PC-3 (cell line): ENCODE measurements at regions not wholly inside any gene's neighbourhood (a gene's known extent, or its start where the extent isn't known, plus 50 kb on each side); places are given as distances from the start of the nearest gene placed in this dataset.

Experiments used
- ATAC-seq: fragments of 200-7000 bp; cut with Tn5 transposase; 2 replicates; pipeline ENCODE4 v1.9.1; 2020; ENCODE audit warnings: mild to moderate bottlenecking, moderate library complexity
- BruUV-seq: library from RNA; stranded (reverse); fragments of 400-500 nt; replicated peaks from 2 replicates; lab custom pipeline; 2021; lab: Mats Ljungman, UMichigan
- CTCF ChIA-PET: fragments of 300-600 bp; sonication (Branson Sonifier 250); formaldehyde crosslinking; loops from one replicate; lab custom pipeline; 2022; ENCODE audit warnings: antibody characterized with exemption; lab: Charles Lee
- POLR2A ChIA-PET: fragments of 300-600 bp; sonication (Branson Sonifier 250); formaldehyde crosslinking; loops from one replicate; lab custom pipeline; 2022; ENCODE audit warnings: antibody characterized with exemption; ENCODE audit not compliant: unreplicated experiment; lab: Charles Lee
- DNase-seq: peaks from one replicate; pipeline ENCODE4 v3.0.0-alpha.2; 2015
- H2AFZ ChIP-seq: fragments of 300-600 bp; sonication (generic); 2 replicates; pipeline ENCODE4 v1.6.0; 2016; ENCODE audit warnings: antibody characterized with exemption, low read length
- H3F3A ChIP-seq: fragments of 300-600 bp; sonication (generic); one replicate; pipeline ENCODE4 v1.6.0; 2017; ENCODE audit warnings: antibody characterized with exemption, low read length, control low read depth, mild to moderate bottlenecking; ENCODE audit not compliant: unreplicated experiment
- H3K27ac ChIP-seq: fragments of 300-600 bp; sonication (generic); 2 replicates; pipeline ENCODE4 v1.5.1; 2016; ENCODE audit warnings: mild to moderate bottlenecking, low read length
- H3K27me3 ChIP-seq: fragments of 300-600 bp; sonication (generic); 2 replicates; pipeline ENCODE4 v1.6.1; 2016; ENCODE audit warnings: low read length, mixed read lengths
- H3K36me3 ChIP-seq: fragments of 300-600 bp; sonication (generic); 2 replicates; pipeline ENCODE4 v1.6.1; 2016; ENCODE audit warnings: low read depth, mixed run types, low read length, mixed read lengths
- H3K4me1 ChIP-seq: fragments of 300-600 bp; sonication (generic); 2 replicates; pipeline ENCODE4 v1.5.1; 2016; ENCODE audit warnings: low read length; ENCODE audit not compliant: insufficient read depth
- H3K4me2 ChIP-seq: fragments of 300-600 bp; sonication (generic); 2 replicates; pipeline ENCODE4 v1.6.0; 2016; ENCODE audit warnings: low read length
- H3K4me3 ChIP-seq: fragments of 300-600 bp; sonication (generic); 2 replicates; pipeline ENCODE4 v1.5.1; 2016; ENCODE audit warnings: mild to moderate bottlenecking, low read length, mixed read lengths
- H3K79me2 ChIP-seq: fragments of 300-600 bp; sonication (generic); 2 replicates; pipeline ENCODE4 v1.6.1; 2017; ENCODE audit warnings: low read length, mixed read lengths
- H3K9ac ChIP-seq: fragments of 300-600 bp; sonication (generic); 2 replicates; pipeline ENCODE4 v1.6.0; 2016; ENCODE audit warnings: mild to moderate bottlenecking, low read length
- H3K9me2 ChIP-seq: fragments of 300-600 bp; sonication (generic); replicated peaks from 2 replicates; pipeline ENCODE4 v1.6.1; 2016; ENCODE audit warnings: mixed run types, low read length, mixed read lengths
- H3K9me3 ChIP-seq: fragments of 300-600 bp; sonication (generic); 2 replicates; pipeline ENCODE4 v1.6.1; 2016; ENCODE audit warnings: low read length, mixed read lengths
- H4K20me1 ChIP-seq: fragments of 300-600 bp; sonication (generic); 2 replicates; pipeline ENCODE4 v1.6.1; 2016; ENCODE audit warnings: low read length, mixed read lengths
- EZH2 ChIP-seq: fragments of 300-600 bp; sonication (generic); IDR thresholded peaks from one replicate; pipeline ENCODE4 v1.6.1; 2017; ENCODE audit warnings: antibody characterized with exemption, mild to moderate bottlenecking, low read length; ENCODE audit not compliant: unreplicated experiment
- EZH2phosphoT487 ChIP-seq: fragments of 300-600 bp; sonication (generic); IDR thresholded peaks from 2 replicates; pipeline ENCODE4 v1.6.1; 2018; ENCODE audit warnings: mild to moderate bottlenecking, antibody characterized with exemption, low read length, borderline replicate concordance
- intact Hi-C: fragments of 100-400 bp; cut with micrococcal nuclease; formaldehyde crosslinking; loops from 2 replicates; pipeline ENCODE4 v1.9.0; 2023
- TF ChIP-seq, protein P1 (sequence below): fragments of 300-600 bp; sonication (generic); conservative IDR thresholded peaks from 2 replicates; pipeline ENCODE4 v1.5.1; 2017; ENCODE audit warnings: antibody characterized with exemption, low read depth, mild to moderate bottlenecking, low read length

DNA sequence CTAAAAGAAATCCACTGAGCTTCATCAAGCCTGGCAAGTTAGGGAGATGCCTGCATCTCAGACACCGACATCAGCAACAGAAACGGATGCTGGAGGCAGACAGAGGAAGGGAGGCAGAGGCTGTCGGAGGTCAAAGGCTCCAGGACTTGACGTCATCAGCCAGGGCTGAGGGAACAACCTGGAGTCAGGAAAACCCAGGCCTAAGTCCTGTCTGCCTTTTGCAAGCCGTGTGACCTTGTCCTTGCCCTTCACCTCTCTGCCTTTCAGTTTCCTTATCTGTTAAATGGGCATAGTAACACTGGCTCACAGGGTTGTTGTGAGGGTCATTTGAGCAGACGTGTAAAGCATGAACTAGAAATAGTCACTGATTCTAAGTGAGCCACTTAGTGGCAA is 194.2 kb downstream of the BCL11B start:
- Histone ChIP-seq H3K27ac (no peak overlapping the region), H3K79me2 (no peaks in the 10 kb centered on the region), H3K9me3 (no peaks in the 10 kb centered on the region), H3F3A (no peaks in the 10 kb centered on the region), H4K20me1 (no peaks in the 10 kb centered on the region), H3K9me2 (no peaks in the 10 kb centered on the region), H3K36me3 (no peaks in the 10 kb centered on the region), H3K9ac (no peak overlapping the region), H3K27me3 (peaks cover 25% of the 10 kb centered on the region), H3K4me2 (no peak overlapping the region), H2AFZ (no peak overlapping the region), H3K4me1 (no peaks in the 10 kb centered on the region), H3K4me3 (no peak overlapping the region)
- CTCF ChIA-PET, result no interaction called here
- intact Hi-C loops, result no loop called here
- DNase-seq (no peak), ATAC-seq (no peak)
- BruUV-seq, result no TSS peak
- POLR2A ChIA-PET, result no interaction called here
- TF ChIP-seq, protein P1, sequence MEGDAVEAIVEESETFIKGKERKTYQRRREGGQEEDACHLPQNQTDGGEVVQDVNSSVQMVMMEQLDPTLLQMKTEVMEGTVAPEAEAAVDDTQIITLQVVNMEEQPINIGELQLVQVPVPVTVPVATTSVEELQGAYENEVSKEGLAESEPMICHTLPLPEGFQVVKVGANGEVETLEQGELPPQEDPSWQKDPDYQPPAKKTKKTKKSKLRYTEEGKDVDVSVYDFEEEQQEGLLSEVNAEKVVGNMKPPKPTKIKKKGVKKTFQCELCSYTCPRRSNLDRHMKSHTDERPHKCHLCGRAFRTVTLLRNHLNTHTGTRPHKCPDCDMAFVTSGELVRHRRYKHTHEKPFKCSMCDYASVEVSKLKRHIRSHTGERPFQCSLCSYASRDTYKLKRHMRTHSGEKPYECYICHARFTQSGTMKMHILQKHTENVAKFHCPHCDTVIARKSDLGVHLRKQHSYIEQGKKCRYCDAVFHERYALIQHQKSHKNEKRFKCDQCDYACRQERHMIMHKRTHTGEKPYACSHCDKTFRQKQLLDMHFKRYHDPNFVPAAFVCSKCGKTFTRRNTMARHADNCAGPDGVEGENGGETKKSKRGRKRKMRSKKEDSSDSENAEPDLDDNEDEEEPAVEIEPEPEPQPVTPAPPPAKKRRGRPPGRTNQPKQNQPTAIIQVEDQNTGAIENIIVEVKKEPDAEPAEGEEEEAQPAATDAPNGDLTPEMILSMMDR, result no peak
- TF ChIP-seq EZH2, result no peak
- no peak for TF ChIP-seq EZH2phosphoT487

DNA sequence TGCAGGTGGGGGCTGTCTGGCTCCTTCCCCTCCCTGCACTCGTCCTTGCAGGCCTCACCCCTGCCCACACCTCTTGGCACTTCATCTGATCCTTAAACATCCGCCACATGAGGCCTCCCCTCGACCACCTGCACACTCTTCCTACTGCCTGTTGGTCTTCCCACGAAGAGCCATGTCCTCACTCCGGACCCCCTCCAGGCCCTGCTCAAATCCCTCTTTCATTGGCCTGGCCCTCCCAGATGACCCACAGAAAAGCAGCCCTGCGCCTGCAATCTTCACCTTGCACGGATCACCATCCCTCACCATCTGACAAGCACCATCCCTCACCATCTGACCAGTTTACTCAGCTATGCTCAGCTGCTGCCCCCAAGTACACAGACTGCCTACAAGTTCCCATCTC is 193.6 kb downstream of the BCL11B start:
- TF ChIP-seq, protein P1, result no peak
- no peak for TF ChIP-seq EZH2
- TF ChIP-seq EZH2phosphoT487, result no peak
- no peaks in the 10 kb centered on the region for H4K20me1 ChIP-seq
- intact Hi-C loops, result no loop called here
- H3K4me1 ChIP-seq, result no peaks in the 10 kb centered on the region
- peaks cover 25% of the 10 kb centered on the region for H3K27me3 ChIP-seq
- no peak overlapping the region for H3K9ac ChIP-seq
- no peaks in the 10 kb centered on the region for H3K9me3 ChIP-seq
- no peaks in the 10 kb centered on the region for H3F3A ChIP-seq
- no peaks in the 10 kb centered on the region for H3K9me2 ChIP-seq
- no TSS peak for BruUV-seq
- ATAC-seq (no peak), DNase-seq (no peak)
- no peak overlapping the region for H2AFZ ChIP-seq
- H3K27ac ChIP-seq, result no peak overlapping the region
- no peak overlapping the region for H3K4me2 ChIP-seq
- H3K36me3 ChIP-seq, result no peaks in the 10 kb centered on the region
- H3K4me3 ChIP-seq, result no peak overlapping the region
- ChIA-PET POLR2A (no interaction called here), CTCF (no interaction called here)
- H3K79me2 ChIP-seq, result no peaks in the 10 kb centered on the region

DNA sequence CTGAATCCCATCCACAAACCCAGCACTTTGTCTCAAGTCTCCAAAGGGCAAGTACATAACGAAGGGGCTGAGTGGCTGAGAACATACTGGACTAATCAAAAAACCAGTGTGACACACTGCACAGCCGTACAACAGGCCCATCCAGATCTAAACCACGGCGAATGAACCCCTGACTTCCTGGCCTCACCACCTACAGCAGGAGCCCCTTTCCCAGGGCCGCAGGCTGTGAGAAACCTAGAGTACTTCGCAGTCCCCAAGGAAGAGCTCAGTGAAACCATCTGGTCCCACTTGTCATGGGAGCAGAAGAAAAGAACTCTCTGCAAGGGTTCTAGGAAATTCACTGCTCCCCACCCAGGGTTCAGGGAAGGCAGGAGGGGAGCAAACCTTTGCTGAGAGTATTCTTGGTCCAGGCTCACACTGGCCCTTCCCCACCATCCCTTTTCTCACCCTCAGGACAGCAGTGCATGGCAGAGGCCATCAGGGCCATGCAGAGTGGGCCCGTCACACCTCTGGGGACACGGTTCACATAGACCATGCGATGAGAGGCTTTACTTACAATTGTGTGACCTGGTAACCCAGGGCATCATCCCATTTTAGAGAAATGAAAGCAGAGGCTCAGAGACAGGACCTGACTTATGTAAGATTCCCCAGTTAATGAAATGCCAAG is 192.8 kb downstream of the BCL11B start:
- ChIA-PET CTCF (no interaction called here), POLR2A (no interaction called here)
- Histone ChIP-seq H3K9me2 (no peaks in the 10 kb centered on the region), H3K9me3 (no peaks in the 10 kb centered on the region), H3F3A (no peaks in the 10 kb centered on the region), H3K27ac (no peak overlapping the region), H2AFZ (no peak overlapping the region), H3K79me2 (no peaks in the 10 kb centered on the region), H4K20me1 (no peaks in the 10 kb centered on the region), H3K4me1 (no peaks in the 10 kb centered on the region), H3K4me3 (no peak overlapping the region), H3K36me3 (no peaks in the 10 kb centered on the region), H3K27me3 (peaks cover 25% of the 10 kb centered on the region), H3K4me2 (no peak overlapping the region), H3K9ac (no peak overlapping the region)
- ATAC-seq (no peak), DNase-seq (no peak)
- BruUV-seq, result no TSS peak
- no peak for TF ChIP-seq EZH2
- TF ChIP-seq, protein P1, result no peak
- TF ChIP-seq EZH2phosphoT487, result no peak
- intact Hi-C loops, result no loop called here
